ENCODE measurements at regions not wholly inside any gene's neighbourhood (a gene's known extent, or its start where the extent isn't known, plus 50 kb on each side); places are given as distances from the start of the nearest gene placed in this dataset.

- TF ChIP-seq EZH2phosphoT487 (IDR thresholded peaks at IDR 0.05; ENCODE audit: insufficient read depth, low read depth), result no peak
- TF ChIP-seq EZH2 (IDR thresholded peaks at IDR 0.05; ENCODE audit: insufficient read depth, poor library complexity, severe bottlenecking), result no peak
These were observed 688.3 kb upstream of the WWC1 start for GRCh38 chr5:167603135-167603534.
